H1 (cell line): ENCODE measurements at regions not wholly inside any gene's neighbourhood (a gene's known extent, or its start where the extent isn't known, plus 50 kb on each side); places are given as distances from the start of the nearest gene placed in this dataset.

Source experiments
- CTCF ChIA-PET: fragments of 300-600 bp; sonication (Branson Sonifier 250); formaldehyde crosslinking; loops from one replicate; lab custom pipeline; 2021; ENCODE audit not compliant: partially characterized antibody; lab: Charles Lee
- POLR2A ChIA-PET: fragments of 300-600 bp; sonication (Branson Sonifier 250); formaldehyde crosslinking; loops from one replicate; lab custom pipeline; 2021; ENCODE audit warnings: inconsistent platforms; ENCODE audit not compliant: partially characterized antibody; lab: Charles Lee
- DNase-seq, 2 experiments: peaks; one replicate each; pipeline versions ENCODE4 v3.0.0 to v3.0.0-alpha.2; 2010 to 2022; ENCODE audit warnings: low spot score in 2 of 2, low read depth in 1 of 2, mixed read lengths in 1 of 2
- FAIRE-seq: peaks from 2 replicates; lab custom pipeline; 2011; peaks lifted over from hg19 to GRCh38; lab: Jason Lieb, UNC
- H2AFZ ChIP-seq: 2 replicates; pipeline ENCODE4 v1.8.1; 2012; ENCODE audit warnings: low read length, inconsistent platforms
- H2AK5ac ChIP-seq: 2 replicates; pipeline ENCODE4 v1.6.1; 2013; ENCODE audit warnings: low read depth, low read length
- H2BK120ac ChIP-seq: replicated peaks from 2 replicates; pipeline ENCODE3; 2013; ENCODE audit warnings: low read depth, low read length, inconsistent platforms
- H2BK12ac ChIP-seq: 2 replicates; pipeline ENCODE4 v1.6.1; 2013; ENCODE audit warnings: low read depth, low read length
- H2BK15ac ChIP-seq: 2 replicates; pipeline ENCODE4 v1.6.1; 2013; ENCODE audit warnings: low read length
- H2BK20ac ChIP-seq: 2 replicates; pipeline ENCODE4 v1.6.1; 2013; ENCODE audit warnings: low read length
- H2BK5ac ChIP-seq: 2 replicates; pipeline ENCODE4 v1.6.1; 2013; ENCODE audit warnings: low read depth, low read length
- H3K14ac ChIP-seq: 2 replicates; pipeline ENCODE4 v1.6.1; 2013; ENCODE audit warnings: inconsistent platforms; ENCODE audit not compliant: insufficient read length
- H3K18ac ChIP-seq: 2 replicates; pipeline ENCODE4 v1.6.1; 2013; ENCODE audit warnings: low read length; ENCODE audit errors: extremely low read depth
- H3K23ac ChIP-seq: 2 replicates; pipeline ENCODE4 v1.6.1; 2013; ENCODE audit warnings: inconsistent platforms; ENCODE audit not compliant: insufficient read length
- H3K23me2 ChIP-seq: 2 replicates; pipeline ENCODE4 v1.6.1; 2013; ENCODE audit warnings: low read depth, low read length
- H3K27ac ChIP-seq: 2 replicates; pipeline ENCODE4 v1.6.1; 2011; ENCODE audit warnings: low read depth, low read length, inconsistent platforms
- H3K27me3 ChIP-seq, 4 experiments: replicated peaks in 1 of 4; 1 replicate in 1 of 4; 2 replicates in 3 of 4; pipeline versions ENCODE4 v1.6.1 to v1.8.1; 2011 to 2013; ENCODE audit warnings: low read length in 3 of 4, mild to moderate bottlenecking in 3 of 4, inconsistent platforms in 2 of 4, mixed read lengths in 2 of 4, moderate library complexity in 1 of 4; ENCODE audit not compliant: control insufficient read depth in 3 of 4, insufficient read depth in 3 of 4; ENCODE audit errors: extremely low read depth in 1 of 4
- H3K36me3 ChIP-seq, 4 experiments: 2 replicates each; pipeline versions ENCODE4 v1.6.1 to v1.8.1; 2011 to 2013; ENCODE audit warnings: mild to moderate bottlenecking in 4 of 4, low read length in 3 of 4, moderate library complexity in 2 of 4, control low read depth in 1 of 4, inconsistent platforms in 1 of 4; ENCODE audit not compliant: insufficient read depth in 4 of 4, control insufficient read depth in 2 of 4
- H3K4ac ChIP-seq: replicated peaks from 2 replicates; pipeline ENCODE3; 2013; ENCODE audit warnings: low read length, low read depth, mixed read lengths, inconsistent platforms; ENCODE audit not compliant: insufficient read length
- H3K4me1 ChIP-seq, 4 experiments: replicated peaks in 1 of 4; 1 replicate in 1 of 4; 2 replicates in 3 of 4; pipeline versions ENCODE4 v1.6.1 to v1.8.1; 2011 to 2013; ENCODE audit warnings: low read length in 3 of 4, inconsistent platforms in 2 of 4, mixed read lengths in 1 of 4; ENCODE audit not compliant: insufficient read depth in 4 of 4, control insufficient read depth in 3 of 4
- H3K4me2 ChIP-seq, 2 experiments: 2 replicates each; pipeline versions ENCODE4 v1.6.1 to v1.8.1; 2011 to 2013; ENCODE audit warnings: low read depth in 2 of 2, low read length in 2 of 2, control low read depth in 1 of 2, inconsistent platforms in 1 of 2, mild to moderate bottlenecking in 1 of 2; ENCODE audit not compliant: insufficient read depth in 1 of 2
- H3K4me3 ChIP-seq, 4 experiments: fragments of 200-600, 300-600 bp in 1 of 4; sonication (generic), shearing (Covaris generic), sonication (Bioruptor Twin) in 1 of 4; 2 replicates each; pipeline versions ENCODE4 v1.5.1 to v1.8.1; 2011 to 2016; ENCODE audit warnings: low read length in 4 of 4, low read depth in 3 of 4, control low read depth in 2 of 4, inconsistent platforms in 2 of 4, mild to moderate bottlenecking in 2 of 4, mixed read lengths in 1 of 4, moderate library complexity in 1 of 4; ENCODE audit not compliant: insufficient read depth in 2 of 4; ENCODE audit errors: extremely low read depth in 1 of 4
- H3K56ac ChIP-seq: replicated peaks from 2 replicates; pipeline ENCODE3; 2013; ENCODE audit warnings: low read depth, mild to moderate bottlenecking, mixed read lengths, low read length, inconsistent platforms; ENCODE audit not compliant: insufficient read length
- H3K79me1 ChIP-seq: 2 replicates; pipeline ENCODE4 v1.6.1; 2013; ENCODE audit warnings: low read depth, low read length, control low read depth
- H3K79me2 ChIP-seq, 2 experiments: 2 replicates each; pipeline versions ENCODE4 v1.6.1 to v1.8.1; 2012 to 2013; ENCODE audit warnings: low read length in 2 of 2, mild to moderate bottlenecking in 2 of 2, inconsistent platforms in 1 of 2; ENCODE audit not compliant: insufficient read depth in 2 of 2, control insufficient read depth in 1 of 2
- H3K9ac ChIP-seq, 4 experiments: replicated peaks in 1 of 4; 1 replicate in 1 of 4; 2 replicates in 3 of 4; pipeline versions ENCODE4 v1.6.1 to v1.8.1; 2011 to 2013; ENCODE audit warnings: low read depth in 3 of 4, low read length in 3 of 4, control low read depth in 2 of 4, mild to moderate bottlenecking in 2 of 4, moderate library complexity in 2 of 4, inconsistent platforms in 1 of 4; ENCODE audit errors: extremely low read depth in 1 of 4
- H3K9me3 ChIP-seq, 2 experiments: 2 replicates each; pipeline versions ENCODE4 v1.6.1 to v1.8.1; 2012 to 2013; ENCODE audit warnings: mild to moderate bottlenecking in 2 of 2, moderate library complexity in 2 of 2, control low read depth in 1 of 2, inconsistent platforms in 1 of 2, low read depth in 1 of 2, low read length in 1 of 2, mixed read lengths in 1 of 2; ENCODE audit not compliant: insufficient read depth in 2 of 2
- H4K20me1 ChIP-seq, 2 experiments: replicated peaks in 1 of 2; 2 replicates each; pipeline versions ENCODE3 to v1.8.1; 2011 to 2013; ENCODE audit warnings: inconsistent platforms in 2 of 2, low read length in 2 of 2, mild to moderate bottlenecking in 1 of 2; ENCODE audit not compliant: insufficient read depth in 2 of 2, control insufficient read depth in 1 of 2
- H4K5ac ChIP-seq: 2 replicates; pipeline ENCODE4 v1.6.1; 2013; ENCODE audit warnings: low read length, low read depth, mixed read lengths, inconsistent platforms; ENCODE audit not compliant: insufficient read length
- H4K8ac ChIP-seq: 2 replicates; pipeline ENCODE4 v1.8.0; 2013; ENCODE audit warnings: mild to moderate bottlenecking, moderate library complexity, low read length, inconsistent platforms; ENCODE audit not compliant: insufficient read depth; ENCODE audit errors: extremely low read depth
- H4K91ac ChIP-seq: replicated peaks from 2 replicates; pipeline ENCODE3; 2013; ENCODE audit warnings: low read length, mixed read lengths, inconsistent platforms; ENCODE audit not compliant: insufficient read length
- SAP30 ChIP-seq: fragments of 300-600 bp; sonication (generic); IDR thresholded peaks from 2 replicates; pipeline ENCODE4 v1.7.1; 2012; ENCODE audit warnings: low read length, moderate library complexity, mild to moderate bottlenecking, inconsistent platforms; ENCODE audit not compliant: insufficient read depth, insufficient replicate concordance
- SIN3A ChIP-seq, 2 experiments: IDR thresholded peaks in 1 of 2; conservative IDR thresholded peaks in 1 of 2; 2 replicates each; pipeline ENCODE4 v1.6.1; 2011 to 2012; ENCODE audit warnings: low read length in 2 of 2, improper control_type of control experiment in 1 of 2, low read depth in 1 of 2, mild to moderate bottlenecking in 1 of 2
- SUZ12 ChIP-seq: fragments of 200-600 bp; sonication (generic); IDR thresholded peaks from 2 replicates; pipeline ENCODE4 v1.6.1; 2012; ENCODE audit warnings: mild to moderate bottlenecking, inconsistent platforms, low read length, moderate library complexity, mixed read lengths
- USF2 ChIP-seq: IDR thresholded peaks from 2 replicates; pipeline ENCODE4 v1.6.1; 2011; ENCODE audit warnings: low read length, improper control_type of control experiment
- WGBS, 2 experiments: shearing (Covaris generic) in 1 of 2; methylation state at CpG; one replicate each; pipeline versions ENCODE4 v1.1.6 to v1.1.7; 2013 to 2015; ENCODE audit warnings: low lambda C conversion rate in 2 of 2, mixed read lengths in 2 of 2, inconsistent platforms in 1 of 2, low coverage in 1 of 2, missing lambda C conversion rate in 1 of 2; ENCODE audit not compliant: insufficient replicate concordance in 2 of 2, insufficient coverage in 1 of 2, insufficient read length in 1 of 2; ENCODE audit errors: extremely low coverage in 1 of 2, missing lambda C conversion rate in 1 of 2; 5-methylcytosine and 5-hydroxymethylcytosine counted together

DNA sequence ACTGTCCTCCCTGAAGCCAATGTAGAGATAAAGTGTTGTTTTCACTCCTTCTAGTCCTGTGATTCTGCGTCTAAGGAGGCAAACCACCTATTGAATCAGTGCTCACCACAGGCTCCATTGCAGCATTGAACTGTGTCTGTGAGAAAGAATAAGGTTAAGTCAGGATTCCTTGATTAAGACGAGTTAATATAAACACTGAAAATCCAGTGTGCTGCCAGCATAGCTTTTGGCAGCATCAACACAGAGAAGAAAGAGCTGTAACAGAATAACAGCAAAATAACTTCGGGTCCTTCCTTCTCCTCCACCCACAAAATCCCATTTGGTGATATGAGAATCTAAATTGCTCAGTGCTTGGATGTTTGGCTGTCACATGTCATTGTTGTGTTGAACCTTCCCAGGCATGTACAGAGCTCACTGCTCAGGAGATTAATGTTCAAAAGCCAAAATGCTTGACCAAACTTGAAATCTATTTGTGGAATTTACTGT is 185.2 kb upstream of the DDI1 start:
- Histone ChIP-seq H2BK120ac (no peak overlapping the region), H3K4me2 (no peak overlapping the region), H3K79me2 (no peaks in the 10 kb centered on the region), H3K56ac (no peak overlapping the region), H3K23me2 (no peaks in the 10 kb centered on the region), H4K20me1 (no peaks in the 10 kb centered on the region), H3K27me3 (no peaks in the 10 kb centered on the region), H3K36me3 (no peaks in the 10 kb centered on the region), H2BK12ac (no peak overlapping the region), H3K18ac (no peak overlapping the region), H2BK5ac (no peak overlapping the region), H4K8ac (no peak overlapping the region), H2AFZ (no peak overlapping the region), H2AK5ac (no peak overlapping the region), H3K23ac (no peak overlapping the region), H4K91ac (no peak overlapping the region), H3K9ac (no peak overlapping the region), H3K9me3 (no peaks in the 10 kb centered on the region), H4K5ac (no peak overlapping the region), H3K4me1 (no peaks in the 10 kb centered on the region), H3K4ac (no peak overlapping the region), H3K27ac (no peak overlapping the region), H2BK20ac (no peak overlapping the region), H3K14ac (no peak overlapping the region), H2BK15ac (no peak overlapping the region), H3K4me3 (no peak overlapping the region), H3K79me1 (no peaks in the 10 kb centered on the region)
- ChIA-PET CTCF (interaction anchor here (0.6 to 4.1 kb wide), 3 partner anchors 11 to 645 kb away, joined by 3 to 20 read pairs (median 11); no protein-coding TSS in a partner anchor), POLR2A (no interaction called here)
- 92% methylated on average over 3 of the region's 3 CpGs; no CpG with 5 or more reads in 1 of the 2 experiments for WGBS, 2 experiments
- FAIRE-seq (no peak), DNase-seq (no peak)
- TF ChIP-seq SUZ12 = no peak
- TF ChIP-seq USF2 = no peak
- no peak for TF ChIP-seq SIN3A (conservative IDR thresholded peaks at IDR 0.05 in 1 of 2, IDR thresholded peaks at IDR 0.05 in 1 of 2; ENCODE audit: low read depth in 1 of 2, low read length in 2 of 2)
- no peak for TF ChIP-seq SAP30
